Activated CD8-positive, alpha-beta T cell treated with anti-CD3 and anti-CD28 coated beads for 36 hours (primary cell): ENCODE measurements at regions not wholly inside any gene's neighbourhood (a gene's known extent, or its start where the extent isn't known, plus 50 kb on each side); places are given as distances from the start of the nearest gene placed in this dataset.

ENCODE experiments used
- ATAC-seq: fragments of 200-7000 bp; cut with Tn5 transposase; one replicate; pipeline ENCODE4 v1.10.0; 2021; ENCODE audit warnings: mild to moderate bottlenecking, moderate library complexity
- CTCF ChIA-PET: fragments of 350-600 bp; sonication (Branson Sonifier 250); formaldehyde crosslinking; loops from one replicate; lab custom pipeline; 2021; ENCODE audit warnings: antibody characterized with exemption; lab: Charles Lee
- POLR2A ChIA-PET: fragments of 350-600 bp; sonication (Branson Sonifier 250); formaldehyde crosslinking; loops from one replicate; lab custom pipeline; 2021; ENCODE audit warnings: antibody characterized with exemption; lab: Charles Lee
- DNase-seq: peaks from one replicate; pipeline ENCODE4 v3.0.0-alpha.2; 2020
- H3K27ac Mint-ChIP-seq: one replicate; pipeline ENCODE4 v1.8.0; 2021; ENCODE audit warnings: mild to moderate bottlenecking, mixed read lengths
- H3K27me3 Mint-ChIP-seq: one replicate; pipeline ENCODE4 v1.8.0; 2021; ENCODE audit warnings: mixed read lengths
- H3K36me3 Mint-ChIP-seq: one replicate; pipeline ENCODE4 v1.8.0; 2021; ENCODE audit warnings: low read depth, mixed read lengths
- H3K4me1 Mint-ChIP-seq: one replicate; pipeline ENCODE4 v1.8.0; 2021; ENCODE audit warnings: low read depth, mixed read lengths
- H3K4me3 Mint-ChIP-seq: one replicate; pipeline ENCODE4 v1.8.0; 2021; ENCODE audit warnings: mild to moderate bottlenecking, moderate library complexity, mixed read lengths
- H3K9me3 Mint-ChIP-seq: one replicate; pipeline ENCODE4 v1.8.0; 2021; ENCODE audit warnings: mixed read lengths
- intact Hi-C: fragments of 100-400 bp; cut with micrococcal nuclease; formaldehyde crosslinking; loops from one replicate; pipeline ENCODE4 v1.10.0; 2022
- TF ChIP-seq, protein P1 (sequence below): fragments of 200-600 bp; IDR thresholded peaks from one replicate; pipeline ENCODE4 v1.8.0; 2022; ENCODE audit warnings: antibody characterized with exemption, mild to moderate bottlenecking

DNA sequence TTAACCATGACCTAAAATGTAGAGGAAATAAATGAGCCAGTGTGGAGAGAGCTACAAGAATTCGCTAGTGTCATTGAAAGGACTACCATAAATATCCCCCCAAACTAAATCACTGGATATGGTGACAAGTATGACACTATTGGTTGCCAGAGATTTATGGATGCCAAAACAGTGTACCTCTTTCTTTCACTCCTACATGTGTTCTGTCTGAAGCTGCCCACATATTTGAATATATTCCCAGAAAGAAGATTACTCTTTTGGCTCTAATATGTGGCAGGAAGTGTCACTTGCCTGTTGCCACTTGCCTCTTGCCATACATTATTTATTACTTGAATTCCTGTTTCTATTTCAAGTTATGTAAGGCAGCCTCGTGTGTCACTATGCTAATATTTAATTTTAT, 1573.6 kb downstream of the TECRL start:
- Mint-ChIP-seq H3K27ac (no peak overlapping the region), H3K9me3 (peaks cover 10% of the 10 kb centered on the region), H3K27me3 (no peaks in the 10 kb centered on the region), H3K4me3 (no peak overlapping the region), H3K36me3 (no peaks in the 10 kb centered on the region), H3K4me1 (no peaks in the 10 kb centered on the region)
- TF ChIP-seq, protein P1, sequence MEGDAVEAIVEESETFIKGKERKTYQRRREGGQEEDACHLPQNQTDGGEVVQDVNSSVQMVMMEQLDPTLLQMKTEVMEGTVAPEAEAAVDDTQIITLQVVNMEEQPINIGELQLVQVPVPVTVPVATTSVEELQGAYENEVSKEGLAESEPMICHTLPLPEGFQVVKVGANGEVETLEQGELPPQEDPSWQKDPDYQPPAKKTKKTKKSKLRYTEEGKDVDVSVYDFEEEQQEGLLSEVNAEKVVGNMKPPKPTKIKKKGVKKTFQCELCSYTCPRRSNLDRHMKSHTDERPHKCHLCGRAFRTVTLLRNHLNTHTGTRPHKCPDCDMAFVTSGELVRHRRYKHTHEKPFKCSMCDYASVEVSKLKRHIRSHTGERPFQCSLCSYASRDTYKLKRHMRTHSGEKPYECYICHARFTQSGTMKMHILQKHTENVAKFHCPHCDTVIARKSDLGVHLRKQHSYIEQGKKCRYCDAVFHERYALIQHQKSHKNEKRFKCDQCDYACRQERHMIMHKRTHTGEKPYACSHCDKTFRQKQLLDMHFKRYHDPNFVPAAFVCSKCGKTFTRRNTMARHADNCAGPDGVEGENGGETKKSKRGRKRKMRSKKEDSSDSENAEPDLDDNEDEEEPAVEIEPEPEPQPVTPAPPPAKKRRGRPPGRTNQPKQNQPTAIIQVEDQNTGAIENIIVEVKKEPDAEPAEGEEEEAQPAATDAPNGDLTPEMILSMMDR, result no peak
- intact Hi-C loops, result no loop called here
- DNase-seq (no peak), ATAC-seq (no peak)
- ChIA-PET CTCF (no interaction called here), POLR2A (interaction anchor here (0.6 kb wide), 1 partner anchor 14 kb away, joined by 3 read pairs; no protein-coding TSS in a partner anchor)

DNA sequence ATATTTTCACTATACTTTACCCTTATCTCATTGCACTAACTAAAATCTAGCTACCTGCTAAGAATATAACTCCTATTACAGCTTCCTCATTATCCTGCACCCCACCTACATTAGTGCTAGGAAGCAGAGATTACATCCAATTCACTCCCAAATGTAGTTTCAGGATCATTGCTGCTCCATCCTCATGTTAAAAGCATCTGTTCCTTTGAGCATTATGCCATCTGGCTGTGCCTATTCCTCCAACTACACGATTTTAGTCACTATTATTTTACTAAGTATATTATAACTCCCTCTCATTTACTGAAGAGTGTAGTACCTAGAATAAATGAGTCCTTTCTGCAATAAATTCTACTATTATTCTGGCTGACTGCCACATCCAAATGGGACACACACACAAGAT, 1586.9 kb downstream of the TECRL start:
- H3K27ac Mint-ChIP-seq, result no peak overlapping the region
- DNase-seq (no peak), ATAC-seq (no peak)
- intact Hi-C loops, result no loop called here
- ChIA-PET POLR2A (no interaction called here), CTCF (no interaction called here)
- H3K36me3 Mint-ChIP-seq, result no peaks in the 10 kb centered on the region
- H3K4me3 Mint-ChIP-seq, result no peak overlapping the region
- TF ChIP-seq, protein P1, result no peak
- H3K4me1 Mint-ChIP-seq, result no peaks in the 10 kb centered on the region
- no peaks in the 10 kb centered on the region for H3K27me3 Mint-ChIP-seq
- H3K9me3 Mint-ChIP-seq, result peaks cover 21% of the 10 kb centered on the region

DNA sequence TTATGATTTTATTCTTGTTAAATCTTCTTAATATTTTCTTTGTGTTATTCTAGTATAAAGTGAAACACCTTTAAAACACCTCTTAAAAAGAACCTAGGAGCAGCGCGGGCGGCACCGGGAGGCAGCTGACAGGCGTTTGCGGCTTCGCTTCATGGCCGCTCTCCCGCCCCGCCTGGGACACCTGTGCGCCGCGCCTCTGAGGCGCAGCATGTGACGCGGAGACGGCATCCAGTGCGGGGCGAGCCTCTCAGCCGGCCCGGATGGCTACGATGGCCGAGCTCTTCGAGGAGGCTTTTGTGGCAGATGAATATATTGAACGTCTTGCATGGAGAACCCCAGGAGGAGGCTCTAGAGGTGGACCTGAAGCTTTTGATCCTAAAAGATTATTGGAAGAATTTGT, 1592.7 kb downstream of the TECRL start:
- DNase-seq (no peak), ATAC-seq (no peak)
- Mint-ChIP-seq H3K4me1 (no peaks in the 10 kb centered on the region), H3K4me3 (no peak overlapping the region), H3K9me3 (peaks cover 8% of the 10 kb centered on the region), H3K27ac (no peak overlapping the region), H3K36me3 (no peaks in the 10 kb centered on the region), H3K27me3 (no peaks in the 10 kb centered on the region)
- ChIA-PET CTCF (no interaction called here), POLR2A (no interaction called here)
- TF ChIP-seq, protein P1, result no peak
- intact Hi-C loops, result no loop called here

DNA sequence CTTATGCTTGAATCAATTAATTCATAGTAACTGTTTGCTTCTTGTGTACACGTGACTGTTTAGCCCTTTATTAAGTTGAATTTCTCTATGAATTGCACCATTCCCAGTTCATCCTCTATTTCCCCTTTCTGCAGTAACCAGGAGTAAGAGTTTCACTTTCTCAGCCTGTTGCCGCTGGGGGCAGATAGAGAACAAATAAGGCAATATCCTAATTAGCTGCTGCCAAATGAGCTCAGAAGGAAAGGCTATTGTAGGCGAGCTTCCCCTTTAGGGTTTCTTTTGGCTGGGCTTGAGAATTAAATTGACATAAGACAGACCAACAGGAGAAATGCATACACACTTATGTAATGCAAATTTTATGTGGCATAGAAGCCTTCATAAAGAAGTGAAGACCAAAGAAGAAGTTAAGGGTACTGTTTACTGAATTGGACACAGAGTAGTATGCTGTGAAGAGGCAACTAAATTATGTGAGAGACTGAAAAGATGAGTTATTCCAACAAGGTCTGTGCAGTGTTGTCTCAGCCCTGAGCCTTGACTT, 1594.7 kb downstream of the TECRL start:
- Mint-ChIP-seq H3K4me1 (no peaks in the 10 kb centered on the region), H3K36me3 (no peaks in the 10 kb centered on the region), H3K9me3 (peaks cover 8% of the 10 kb centered on the region), H3K27me3 (no peaks in the 10 kb centered on the region), H3K27ac (no peak overlapping the region), H3K4me3 (no peak overlapping the region)
- intact Hi-C loops, result no loop called here
- ATAC-seq, result no peak
- ChIA-PET CTCF (no interaction called here), POLR2A (no interaction called here)
- TF ChIP-seq, protein P1, result no peak
- no peak for DNase-seq

DNA sequence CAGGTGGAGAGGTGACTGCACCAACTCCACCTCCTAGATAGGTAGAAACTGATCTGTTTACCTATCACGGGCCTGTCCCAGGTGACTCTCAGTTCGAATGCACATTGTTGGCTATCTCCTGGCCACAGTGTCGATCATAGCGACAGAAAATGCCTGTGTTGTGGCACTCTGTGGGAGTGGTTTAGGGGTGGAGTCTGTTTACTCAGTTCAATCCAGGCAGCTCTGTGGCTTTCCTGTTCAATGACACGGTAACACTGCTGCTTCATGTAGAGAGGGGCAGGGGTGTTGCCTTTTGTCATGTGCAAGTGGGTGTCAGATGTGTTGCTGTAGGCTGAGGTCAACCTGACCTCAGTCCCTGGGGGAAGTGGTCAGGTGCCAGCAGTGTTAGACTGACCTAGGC, 1602.4 kb downstream of the TECRL start:
- POLR2A ChIA-PET, result no interaction called here
- intact Hi-C loops, result no loop called here
- TF ChIP-seq, protein P1, result no peak
- no peak overlapping the region for H3K27ac Mint-ChIP-seq
- peaks cover 7% of the 10 kb centered on the region for H3K9me3 Mint-ChIP-seq
- no peak for ATAC-seq
- CTCF ChIA-PET, result no interaction called here
- H3K36me3 Mint-ChIP-seq, result no peaks in the 10 kb centered on the region
- H3K4me1 Mint-ChIP-seq, result no peaks in the 10 kb centered on the region
- no peak for DNase-seq
- no peak overlapping the region for H3K4me3 Mint-ChIP-seq
- H3K27me3 Mint-ChIP-seq, result no peaks in the 10 kb centered on the region
